ENCODE measurements at regions not wholly inside any gene's neighbourhood (a gene's known extent, or its start where the extent isn't known, plus 50 kb on each side); places are given as distances from the start of the nearest gene placed in this dataset.
A peak's percentile ranks its signal among the peaks of the same experiment; 100 is the strongest.

GRCh38 chr9:120110520-120110919 lies 469.4 kb downstream of the CDK5RAP2 start:
- no peaks in the 10 kb centered on the region for H3K36me3 Mint-ChIP-seq
- DNase-seq (ENCODE audit: low spot score in 2 of 2) (no peak), ATAC-seq (no peak)
- peaks cover 0 to 4% of the 10 kb centered on the region in 2 donors for H3K9me3 Mint-ChIP-seq
- no peak overlapping the region for H3K27ac Mint-ChIP-seq

- Mint-ChIP-seq H3K9me3 (peaks cover 0 to 4% of the 10 kb centered on the region in 2 donors), H3K36me3 (no peaks in the 10 kb centered on the region), H3K27ac (no peak overlapping the region)
- ATAC-seq: no peak
- DNase-seq (ENCODE audit: low spot score in 2 of 2): no peak
Measured at GRCh38 chr9:120109242-120109641, 470.7 kb downstream of the CDK5RAP2 start.

- H3K36me3 Mint-ChIP-seq: no peaks in the 10 kb centered on the region
- no peak for ATAC-seq
- no peak for DNase-seq (ENCODE audit: low spot score in 2 of 2)
- H3K27ac Mint-ChIP-seq: no peak overlapping the region
- H3K9me3 Mint-ChIP-seq: peaks cover 0 to 4% of the 10 kb centered on the region in 2 donors
Measured at GRCh38 chr9:120107138-120107537, 472.8 kb downstream of the CDK5RAP2 start.

GRCh38 chr9:120104771-120105170 lies 475.2 kb downstream of the CDK5RAP2 start:
- Mint-ChIP-seq H3K27ac (no peak overlapping the region), H3K9me3 (no peaks in the 10 kb centered on the region), H3K36me3 (no peaks in the 10 kb centered on the region)
- DNase-seq (ENCODE audit: low spot score in 2 of 2): no peak
- no peak for ATAC-seq

DNA sequence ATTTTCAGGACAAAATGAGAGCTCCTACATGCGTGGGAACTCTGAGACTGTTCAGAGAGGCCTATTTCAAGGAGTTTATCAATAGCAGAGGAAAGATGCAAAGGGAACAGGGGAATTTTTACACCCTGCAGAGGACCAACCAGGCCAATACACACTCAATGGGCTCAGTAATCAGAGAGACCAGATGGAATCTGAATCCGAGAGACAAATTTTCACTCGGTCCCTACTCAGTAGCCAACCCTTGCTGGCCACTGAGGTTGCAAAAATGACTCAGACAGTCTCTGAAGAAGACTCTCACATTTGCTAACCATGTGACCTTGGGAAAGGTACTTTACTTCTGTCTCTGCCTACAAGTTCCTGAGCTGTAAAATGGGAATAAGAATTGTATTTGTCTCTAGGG lies 479.4 kb downstream of the CDK5RAP2 start:
- no peak overlapping the region for H3K27ac Mint-ChIP-seq
- no peak for DNase-seq (ENCODE audit: low spot score in 2 of 2)

GRCh38 chr9:120099065-120099464 lies 480.9 kb downstream of the CDK5RAP2 start:
- Mint-ChIP-seq H3K9me3 (no peaks in the 10 kb centered on the region), H3K27ac (no peak overlapping the region), H3K36me3 (no peaks in the 10 kb centered on the region)
- ATAC-seq (no peak), DNase-seq (ENCODE audit: low spot score in 2 of 2) (no peak)

More for the DNA sequence above, 479.4 kb downstream of the CDK5RAP2 start:
- Mint-ChIP-seq H3K36me3 (no peaks in the 10 kb centered on the region), H3K9me3 (no peaks in the 10 kb centered on the region)
- ATAC-seq: no peak

DNA sequence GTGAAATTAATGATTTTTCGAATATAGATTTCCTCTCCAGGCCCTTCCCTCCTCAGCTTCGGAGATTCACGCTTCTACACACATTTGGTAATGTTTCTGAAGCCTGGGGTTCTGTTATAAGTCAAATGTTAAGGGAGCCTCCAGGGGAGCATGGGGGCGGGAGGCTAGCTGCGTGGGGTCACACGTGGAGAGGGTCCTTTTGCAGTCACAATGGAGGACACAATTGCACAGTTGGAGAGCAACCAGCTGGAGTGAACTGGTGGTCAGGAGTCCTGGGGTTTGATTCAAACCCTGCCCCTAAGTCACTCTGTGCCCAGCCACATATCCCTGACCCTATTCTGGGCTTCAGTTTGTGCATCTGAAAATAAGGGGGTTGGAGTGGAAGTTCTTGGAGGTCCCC lies 481.4 kb downstream of the CDK5RAP2 start:
- no peak overlapping the region for H3K27ac Mint-ChIP-seq
- no peak for ATAC-seq
- no peaks in the 10 kb centered on the region for H3K36me3 Mint-ChIP-seq

GRCh38 chr9:120091206-120091605 lies 488.8 kb downstream of the CDK5RAP2 start:
- H3K9me3 Mint-ChIP-seq: peaks cover 5 to 9% of the 10 kb centered on the region in 2 donors
- DNase-seq (ENCODE audit: low spot score in 2 of 2) (no peak), ATAC-seq (no peak)
- H3K36me3 Mint-ChIP-seq: peaks cover 0 to 4% of the 10 kb centered on the region in 2 donors
- no peak overlapping the region for H3K27ac Mint-ChIP-seq

More for the DNA sequence above, 481.4 kb downstream of the CDK5RAP2 start:
- DNase-seq (ENCODE audit: low spot score in 2 of 2): no peak
- no peaks in the 10 kb centered on the region for H3K9me3 Mint-ChIP-seq

DNA sequence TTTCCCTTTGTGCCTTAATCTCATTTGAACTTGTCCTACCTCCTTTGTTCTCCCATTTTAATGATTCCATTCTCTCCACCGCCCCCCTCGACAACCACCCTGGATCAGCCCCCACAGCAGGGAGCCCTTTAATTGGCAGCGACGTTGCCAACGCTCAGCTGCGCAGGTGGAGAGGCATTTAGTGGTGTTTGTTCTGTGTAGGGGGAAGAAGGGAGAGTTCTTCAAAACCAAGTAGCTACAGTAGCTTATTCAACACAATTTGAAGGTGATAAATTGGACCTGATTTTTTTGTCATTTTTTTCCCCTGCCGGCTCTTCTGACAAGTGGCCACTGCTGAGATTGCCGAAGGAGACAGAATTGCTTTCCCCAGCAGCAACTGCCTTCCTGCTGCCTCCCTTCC lies 499.1 kb downstream of the CDK5RAP2 start:
- H3K27ac Mint-ChIP-seq: no peak overlapping the region
- peaks cover 1 to 7% of the 10 kb centered on the region in 2 donors for H3K36me3 Mint-ChIP-seq
- DNase-seq (ENCODE audit: low spot score in 2 of 2): no peak
- peaks cover 12 to 22% of the 10 kb centered on the region in 2 donors for H3K9me3 Mint-ChIP-seq
- ATAC-seq: no peak

DNA sequence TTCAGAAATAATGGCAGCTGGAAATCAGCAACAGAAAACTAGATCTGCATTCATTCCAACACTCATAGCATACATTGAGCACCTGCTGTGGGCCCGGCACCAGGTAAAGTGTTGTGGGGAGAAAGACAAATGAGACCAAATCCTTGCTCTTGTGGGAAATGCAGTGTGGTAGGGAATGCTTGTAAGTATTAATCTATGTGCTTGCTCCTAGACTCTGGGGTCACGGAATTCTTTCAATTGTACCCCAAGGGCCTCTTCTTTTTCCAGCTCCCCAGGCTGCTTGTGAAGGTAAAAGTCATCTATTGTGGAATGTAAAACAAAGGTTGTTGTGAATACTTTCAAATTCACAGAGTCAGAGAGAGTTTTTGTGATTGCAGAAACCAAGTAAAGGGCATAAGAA lies 501.9 kb downstream of the CDK5RAP2 start:
- peaks cover 0 to 10% of the 10 kb centered on the region in 2 donors for H3K9me3 Mint-ChIP-seq
- no peak for ATAC-seq
- no peak overlapping the region for H3K27ac Mint-ChIP-seq
- DNase-seq (ENCODE audit: low spot score in 2 of 2): no peak
- H3K36me3 Mint-ChIP-seq: no peaks in the 10 kb centered on the region

- Mint-ChIP-seq H3K27ac (no peak overlapping the region), H3K36me3 (no peaks in the 10 kb centered on the region), H3K9me3 (no peaks in the 10 kb centered on the region)
- ATAC-seq (no peak), DNase-seq (ENCODE audit: low spot score in 2 of 2) (no peak)
Measured at GRCh38 chr9:120071760-120072159, 508.2 kb downstream of the CDK5RAP2 start.

DNA sequence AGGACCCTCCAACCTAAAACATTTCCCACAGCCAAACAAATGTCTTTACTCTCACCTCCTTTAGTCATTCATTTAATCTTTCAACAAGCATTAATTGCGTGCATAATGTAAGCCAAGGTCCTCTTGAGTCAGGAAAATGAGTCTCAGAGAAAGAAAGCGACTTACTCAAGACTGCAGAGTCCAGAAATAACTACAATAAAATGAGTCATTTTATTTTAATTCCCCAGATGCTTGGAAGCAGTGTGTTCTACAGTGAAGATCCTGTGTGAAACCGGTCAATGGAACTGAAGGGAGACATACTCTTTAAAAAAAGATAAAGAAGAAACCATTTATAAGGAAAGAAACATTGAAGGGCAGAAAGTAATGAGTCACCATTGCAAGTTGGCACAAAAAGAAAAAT lies 513.7 kb downstream of the CDK5RAP2 start:
- ATAC-seq (no peak), DNase-seq (ENCODE audit: low spot score in 2 of 2) (no peak)
- H3K27ac Mint-ChIP-seq: no peak overlapping the region
- no peaks in the 10 kb centered on the region for H3K36me3 Mint-ChIP-seq
- H3K9me3 Mint-ChIP-seq: peaks cover 8 to 9% of the 10 kb centered on the region in 2 donors

DNA sequence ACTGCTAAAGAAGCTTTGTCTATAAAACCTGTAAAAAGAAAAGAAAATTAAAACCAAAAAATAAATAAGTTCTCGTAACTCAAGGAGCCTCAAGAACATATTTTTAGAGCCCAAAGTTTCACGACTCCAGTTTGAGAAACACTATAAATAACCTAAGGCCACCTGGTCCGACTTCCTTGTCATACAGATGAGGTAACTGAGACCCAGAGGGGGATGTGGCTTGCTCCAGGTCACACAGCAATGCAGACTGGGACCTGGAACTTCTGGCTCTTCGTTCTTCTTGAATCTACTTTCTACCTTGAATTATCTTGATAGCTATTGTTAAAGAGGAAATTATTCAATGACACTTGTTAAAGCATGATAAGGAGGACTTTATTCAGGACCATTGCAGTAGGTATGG lies 514.8 kb downstream of the CDK5RAP2 start:
- ATAC-seq: no peak
- H3K9me3 Mint-ChIP-seq: peaks cover 8 to 9% of the 10 kb centered on the region in 2 donors
- H3K27ac Mint-ChIP-seq: no peak overlapping the region
- no peak for DNase-seq (ENCODE audit: low spot score in 2 of 2)
- no peaks in the 10 kb centered on the region for H3K36me3 Mint-ChIP-seq

GRCh38 chr9:120045011-120045410 lies 535.0 kb downstream of the CDK5RAP2 start:
- Mint-ChIP-seq H3K9me3 (peaks cover 4 to 12% of the 10 kb centered on the region in 2 donors), H3K36me3 (no peaks in the 10 kb centered on the region), H3K27ac (no peak overlapping the region)
- no peak for DNase-seq (ENCODE audit: low spot score in 2 of 2)
- ATAC-seq: no peak

- Mint-ChIP-seq H3K9me3 (peaks cover 4 to 12% of the 10 kb centered on the region in 2 donors), H3K27ac (no peak overlapping the region), H3K36me3 (no peaks in the 10 kb centered on the region)
- ATAC-seq: no peak
- DNase-seq (ENCODE audit: low spot score in 2 of 2): no peak
Measured at GRCh38 chr9:120043448-120043847, 536.5 kb downstream of the CDK5RAP2 start.

GRCh38 chr9:120040896-120041295 lies 539.1 kb downstream of the CDK5RAP2 start:
- Mint-ChIP-seq H3K9me3 (peaks cover 4 to 12% of the 10 kb centered on the region in 2 donors), H3K27ac (no peak overlapping the region), H3K36me3 (no peaks in the 10 kb centered on the region)
- ATAC-seq: no peak
- DNase-seq (ENCODE audit: low spot score in 2 of 2): no peak

DNA sequence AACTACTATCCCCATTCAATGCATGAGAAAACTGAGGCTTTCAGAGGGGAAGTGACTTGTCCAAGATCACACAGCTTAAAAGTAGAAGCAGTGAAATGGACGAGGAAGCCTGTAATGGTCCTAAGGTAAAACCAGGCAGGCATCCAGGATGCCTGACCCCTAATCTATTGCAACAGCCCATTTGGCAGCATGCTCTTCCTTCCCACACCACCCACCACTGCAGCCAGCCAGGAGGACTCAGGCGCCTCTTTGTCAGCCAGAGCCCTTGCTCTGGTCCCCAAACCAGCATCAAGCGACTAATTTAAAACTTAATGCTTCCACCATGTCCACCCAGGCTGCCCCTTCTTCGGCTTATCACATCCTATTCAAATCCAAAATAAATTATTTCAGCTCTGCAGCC lies 541.6 kb downstream of the CDK5RAP2 start:
- DNase-seq (ENCODE audit: low spot score in 2 of 2): no peak
- no peak for ATAC-seq
- no peak overlapping the region for H3K27ac Mint-ChIP-seq

DNA sequence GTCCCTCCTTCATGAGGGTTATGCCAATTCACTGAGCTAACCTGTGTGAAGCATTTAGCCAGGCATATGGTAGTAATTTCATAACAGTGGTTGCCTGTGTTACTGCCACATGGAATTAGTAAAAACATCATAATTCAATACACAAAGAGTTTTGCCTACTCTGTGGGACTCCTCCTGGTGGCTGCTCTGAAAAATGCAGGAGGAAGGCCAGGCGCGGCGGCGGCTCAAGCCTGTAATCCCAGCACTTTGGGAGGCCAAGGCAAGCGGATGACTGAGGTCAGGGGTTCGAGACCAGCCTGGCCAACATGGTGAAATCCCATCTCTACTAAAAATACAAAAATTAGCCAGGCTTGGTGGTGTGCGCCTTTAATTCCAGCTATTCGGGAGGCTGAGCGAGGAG lies 547.3 kb downstream of the CDK5RAP2 start:
- H3K36me3 Mint-ChIP-seq: no peaks in the 10 kb centered on the region
- no peak for ATAC-seq
- no peak for DNase-seq (ENCODE audit: low spot score in 2 of 2)
- no peak overlapping the region for H3K27ac Mint-ChIP-seq
- peaks cover 0 to 11% of the 10 kb centered on the region in 2 donors for H3K9me3 Mint-ChIP-seq

More for the DNA sequence above, 541.6 kb downstream of the CDK5RAP2 start:
- Mint-ChIP-seq H3K36me3 (no peaks in the 10 kb centered on the region), H3K9me3 (peaks cover 0 to 11% of the 10 kb centered on the region in 2 donors)

- Mint-ChIP-seq H3K27ac (peak overlapping the region in 1 of 2 donors; percentile 51), H3K9me3 (peaks cover 0 to 11% of the 10 kb centered on the region in 2 donors), H3K36me3 (no peaks in the 10 kb centered on the region)
- ATAC-seq: no peak
- no peak for DNase-seq (ENCODE audit: low spot score in 2 of 2)
Measured at GRCh38 chr9:120030847-120031246, 549.1 kb downstream of the CDK5RAP2 start.
